ENCODE measurements at regions not wholly inside any gene's neighbourhood (a gene's known extent, or its start where the extent isn't known, plus 50 kb on each side); places are given as distances from the start of the nearest gene placed in this dataset.

GRCh38 chr11:104609311-104610085, 288.8 kb downstream of the CASP12 start:
- no peaks in the 10 kb centered on the region for H4K20me1 ChIP-seq (ENCODE audit: insufficient read depth, low read length)
- no peak overlapping the region for H3K4me3 ChIP-seq (replicated peaks in 1 of 3; ENCODE audit: low read depth in 2 of 3, low read length in 3 of 3)
- Mint-ChIP-seq H3K36me3 (no peaks in the 10 kb centered on the region), H3K4me3 (no peak overlapping the region), H3K9me3 (peaks cover 0 to 4% (median 2%) of the 10 kb centered on the region in 7 donors), H3K27me3 (ENCODE audit: low read depth in 3 of 3) (no peaks in the 10 kb centered on the region), H3K4me1 (peaks cover 11% of the 10 kb centered on the region), H3K27ac (peak overlapping the region in 2 of 7 donors; percentile 5 to 38)
- H3K36me3 ChIP-seq (replicated peaks in 1 of 2; ENCODE audit: control insufficient read depth in 1 of 2, insufficient read depth in 2 of 2, low read length in 2 of 2) = no peaks in the 10 kb centered on the region
- WGBS (ENCODE audit: insufficient coverage) = no CpG with 5 or more reads among the region's 2 CpGs
- H3K27ac ChIP-seq (ENCODE audit: low read depth in 1 of 2, low read length in 2 of 2) = peak overlapping the region in 1 of 2 donors; percentile 25
- peak overlapping the region; percentile 32 for H2AFZ ChIP-seq (ENCODE audit: insufficient read depth, low read depth, low read length, poor library complexity, severe bottlenecking)
- peak; percentile 78 for TF ChIP-seq CTCF (IDR thresholded peaks at IDR 0.05)
- intact Hi-C loops (cut with micrococcal nuclease) = loop anchor here in 1 of 2 donors (10.0 kb wide), 1 partner anchor 1255 kb away; no protein-coding TSS in a partner anchor
- no peaks in the 10 kb centered on the region for H3K79me2 ChIP-seq (ENCODE audit: insufficient read depth, low read length)
- no peaks in the 10 kb centered on the region for H3K27me3 ChIP-seq (ENCODE audit: control insufficient read depth in 2 of 2, insufficient read depth in 2 of 2, low read length in 2 of 2)
- no peak overlapping the region for H3K4me2 ChIP-seq (replicated peaks; ENCODE audit: extremely low read depth, low read length, poor library complexity, severe bottlenecking)
- H3K9me3 ChIP-seq (replicated peaks in 1 of 2; ENCODE audit: control insufficient read depth in 1 of 2, insufficient read depth in 1 of 2, low read length in 2 of 2) = no peaks in the 10 kb centered on the region
- H3K9ac ChIP-seq (ENCODE audit: insufficient read depth, low read length, poor library complexity, severe bottlenecking) = no peak overlapping the region
- peaks cover 7 to 10% of the 10 kb centered on the region in 2 donors for H3K4me1 ChIP-seq (ENCODE audit: control insufficient read depth in 1 of 2, insufficient read depth in 2 of 2, low read length in 2 of 2)
- peak; percentile 29 to 56 (median 44) for DNase-seq

- H3K36me3 ChIP-seq (replicated peaks in 1 of 2; ENCODE audit: control insufficient read depth in 1 of 2, insufficient read depth in 2 of 2, low read length in 2 of 2) = no peaks in the 10 kb centered on the region
- Mint-ChIP-seq H3K9me3 (peaks cover 0 to 16% (median 6%) of the 10 kb centered on the region in 7 donors), H3K27me3 (ENCODE audit: low read depth in 3 of 3) (no peaks in the 10 kb centered on the region), H3K36me3 (no peaks in the 10 kb centered on the region), H3K4me1 (no peaks in the 10 kb centered on the region), H3K27ac (no peak overlapping the region), H3K4me3 (no peak overlapping the region)
- H3K9me3 ChIP-seq (replicated peaks in 1 of 2; ENCODE audit: control insufficient read depth in 1 of 2, insufficient read depth in 1 of 2, low read length in 2 of 2) = no peaks in the 10 kb centered on the region
- intact Hi-C loops (cut with micrococcal nuclease) = loop anchor here in 1 of 2 donors (10.0 kb wide), 1 partner anchor 1262 kb away; no protein-coding TSS in a partner anchor
- H4K20me1 ChIP-seq (ENCODE audit: insufficient read depth, low read length) = no peaks in the 10 kb centered on the region
- H3K4me3 ChIP-seq (replicated peaks in 1 of 3; ENCODE audit: low read depth in 2 of 3, low read length in 3 of 3) = no peak overlapping the region
- no peak overlapping the region for H3K4me2 ChIP-seq (replicated peaks; ENCODE audit: extremely low read depth, low read length, poor library complexity, severe bottlenecking)
- no peak for TF ChIP-seq CTCF (IDR thresholded peaks at IDR 0.05)
- no CpG with 5 or more reads among the region's 4 CpGs for WGBS (ENCODE audit: insufficient coverage)
- no peaks in the 10 kb centered on the region for H3K79me2 ChIP-seq (ENCODE audit: insufficient read depth, low read length)
- no peak overlapping the region for H2AFZ ChIP-seq (ENCODE audit: insufficient read depth, low read depth, low read length, poor library complexity, severe bottlenecking)
- no peak overlapping the region for H3K9ac ChIP-seq (ENCODE audit: insufficient read depth, low read length, poor library complexity, severe bottlenecking)
- DNase-seq = no peak
- no peaks in the 10 kb centered on the region for H3K4me1 ChIP-seq (ENCODE audit: control insufficient read depth in 1 of 2, insufficient read depth in 2 of 2, low read length in 2 of 2)
- H3K27me3 ChIP-seq (ENCODE audit: control insufficient read depth in 2 of 2, insufficient read depth in 2 of 2, low read length in 2 of 2) = no peaks in the 10 kb centered on the region
- H3K27ac ChIP-seq (ENCODE audit: low read depth in 1 of 2, low read length in 2 of 2) = no peak overlapping the region
Observed at GRCh38 chr11:104602643-104603042, 295.6 kb downstream of the CASP12 start.

Measured in CD14-positive monocyte (primary cell).